NCI-H69 (cell line): ENCODE measurements at regions not wholly inside any gene's neighbourhood (a gene's known extent, or its start where the extent isn't known, plus 50 kb on each side); places are given as distances from the start of the nearest gene placed in this dataset.
"Not testable (repeated sequence)": the region's sequence is repeated elsewhere in the genome, so short reads cannot be mapped to it uniquely, and the experiment has no call there.

Source experiments
- DNase-seq: peaks from one replicate; lab custom pipeline; 2025; lab: John Stamatoyannopoulos, UW

- DNase-seq = no peak
Measured at GRCh38 chr2:107108556-107108955, 222.6 kb upstream of the ST6GAL2 start.

GRCh38 chr2:107111623-107112022 lies 225.7 kb upstream of the ST6GAL2 start:
- no peak for DNase-seq

- DNase-seq = no peak
Measured at GRCh38 chr2:107112561-107112960, 226.6 kb upstream of the ST6GAL2 start.

GRCh38 chr2:107128381-107128780 lies 242.4 kb upstream of the ST6GAL2 start:
- DNase-seq = no peak

GRCh38 chr2:107132070-107132469 lies 246.1 kb upstream of the ST6GAL2 start:
- peak; percentile 5 for DNase-seq

GRCh38 chr2:107132746-107133145 lies 246.8 kb upstream of the ST6GAL2 start:
- DNase-seq = no peak

- no peak for DNase-seq
Measured at GRCh38 chr2:107133412-107133811, 247.4 kb upstream of the ST6GAL2 start.

GRCh38 chr2:107136733-107137132 lies 250.8 kb upstream of the ST6GAL2 start:
- DNase-seq = no peak

- peak; percentile 53 for DNase-seq
Measured at GRCh38 chr2:107137706-107138105, 251.7 kb upstream of the ST6GAL2 start.

- no peak for DNase-seq
Measured at GRCh38 chr2:107146181-107146580, 260.2 kb upstream of the ST6GAL2 start.

GRCh38 chr2:107146645-107147044 lies 260.7 kb upstream of the ST6GAL2 start:
- not testable (repeated sequence) for DNase-seq

- no peak for DNase-seq
Measured at GRCh38 chr2:107148055-107148454, 262.1 kb upstream of the ST6GAL2 start.

- DNase-seq = no peak
Measured at GRCh38 chr2:107148496-107148895, 262.5 kb upstream of the ST6GAL2 start.

GRCh38 chr2:107160640-107161239 lies 274.8 kb upstream of the ST6GAL2 start:
- DNase-seq = no peak

- no peak for DNase-seq
Measured at GRCh38 chr2:107168141-107168540, 282.2 kb upstream of the ST6GAL2 start.

GRCh38 chr2:107174171-107174570 lies 288.2 kb upstream of the ST6GAL2 start:
- no peak for DNase-seq

- no peak for DNase-seq
Measured at GRCh38 chr2:107182981-107183380, 297.0 kb upstream of the ST6GAL2 start.

- peak; percentile 4 for DNase-seq
Measured at GRCh38 chr2:107187870-107188269, 301.9 kb upstream of the ST6GAL2 start.

- no peak for DNase-seq
Measured at GRCh38 chr2:107195631-107196030, 309.7 kb upstream of the ST6GAL2 start.

GRCh38 chr2:107197594-107198294 lies 311.8 kb upstream of the ST6GAL2 start:
- peak; percentile 78 for DNase-seq

GRCh38 chr2:107202962-107203591 lies 317.1 kb upstream of the ST6GAL2 start:
- DNase-seq = no peak

GRCh38 chr2:107215401-107216350 lies 329.7 kb upstream of the ST6GAL2 start:
- DNase-seq = no peak
